NCI-H2029 treated with DMSO at 0.1 percent for 48 hours (cell line): ENCODE measurements at regions not wholly inside any gene's neighbourhood (a gene's known extent, or its start where the extent isn't known, plus 50 kb on each side); places are given as distances from the start of the nearest gene placed in this dataset.
A peak's percentile ranks its signal among the peaks of the same experiment; 100 is the strongest.
"Not testable (repeated sequence)": the region's sequence is repeated elsewhere in the genome, so short reads cannot be mapped to it uniquely, and the experiment has no call there.

Experiments used
- DNase-seq: peaks from one replicate; lab custom pipeline; 2025; lab: John Stamatoyannopoulos, UW

DNA sequence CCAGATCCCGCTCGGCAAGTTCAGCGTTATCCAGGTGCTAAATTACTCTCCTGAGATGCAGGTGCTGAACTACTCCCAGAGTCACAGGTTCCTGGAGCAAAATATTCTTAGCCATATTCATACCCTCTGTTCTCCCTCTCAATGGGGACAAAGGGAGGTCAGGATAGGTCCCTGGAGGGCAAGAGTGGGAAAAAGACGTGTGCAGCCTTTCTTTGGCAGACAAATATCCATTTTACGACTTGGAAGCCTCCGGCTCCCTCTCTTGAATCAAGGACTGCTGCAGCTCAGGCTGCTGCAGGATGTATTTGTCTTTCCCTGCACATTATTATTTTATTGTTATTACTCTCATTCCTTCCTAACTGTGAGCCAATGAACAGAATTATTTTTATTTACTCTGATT is 590.2 kb downstream of the NR2F1-AS1 start:
- DNase-seq: no peak

DNA sequence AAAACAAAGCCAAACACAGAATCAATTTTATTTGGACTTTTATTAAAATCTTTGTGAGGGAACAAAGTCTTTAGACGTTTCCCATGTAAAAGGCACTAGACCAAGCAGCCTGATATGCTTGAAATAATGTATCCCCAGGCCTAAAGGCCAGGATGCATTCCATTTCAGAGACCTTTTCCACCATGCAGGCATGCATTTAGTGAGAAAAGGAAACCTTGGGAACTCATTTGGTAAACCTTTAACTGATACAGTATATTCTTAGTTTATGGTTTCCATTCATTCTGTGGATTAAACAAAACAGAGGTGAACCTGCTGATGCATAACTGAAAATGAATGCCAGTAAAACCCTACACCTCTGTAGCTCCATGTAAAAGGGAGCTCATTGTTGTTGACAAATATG is 600.0 kb downstream of the NR2F1-AS1 start:
- DNase-seq: no peak

DNA sequence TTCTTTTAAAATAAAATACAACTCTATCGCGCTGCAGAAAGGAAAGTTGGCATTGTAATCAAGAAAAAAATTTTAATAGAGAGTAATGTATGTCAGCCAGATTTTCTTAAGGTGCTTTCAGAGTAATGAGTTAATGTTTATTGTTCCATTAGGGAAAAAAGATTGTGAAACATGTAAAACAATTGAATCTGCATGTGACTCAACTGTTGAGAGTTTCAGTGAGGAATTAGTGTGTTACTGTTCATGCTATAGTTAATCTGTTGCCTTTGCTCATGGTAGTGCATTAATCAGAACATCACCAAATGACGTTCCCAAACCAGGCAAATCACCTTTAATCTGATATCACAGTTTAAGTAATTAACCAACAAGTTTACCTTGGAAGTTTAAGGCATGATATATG is 600.5 kb downstream of the NR2F1-AS1 start:
- no peak for DNase-seq

GRCh38 chr5:92979716-92980115 is 601.3 kb downstream of the NR2F1-AS1 start:
- no peak for DNase-seq

- no peak for DNase-seq
Measured at GRCh38 chr5:92977846-92978540, 603.0 kb downstream of the NR2F1-AS1 start.

DNA sequence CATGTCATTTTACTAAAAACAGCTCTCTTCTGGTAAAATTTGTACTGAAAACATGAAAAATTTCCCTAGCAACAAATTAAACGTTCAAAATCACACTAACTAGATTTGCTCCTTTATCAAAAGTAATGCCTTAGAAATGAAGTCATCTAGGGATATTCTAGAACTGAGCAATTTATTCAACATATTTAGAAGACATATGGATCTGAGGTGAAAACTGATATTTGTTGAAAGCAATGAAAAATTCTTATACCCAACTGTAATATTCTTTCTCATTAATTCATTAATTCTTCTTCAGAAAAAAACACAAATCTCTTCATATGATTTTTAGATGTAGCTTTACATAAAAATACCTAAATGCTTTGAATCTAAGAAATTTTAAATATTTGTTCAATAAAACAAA is 604.9 kb downstream of the NR2F1-AS1 start:
- DNase-seq: no peak

- no peak for DNase-seq
Measured at GRCh38 chr5:92969781-92970237, 611.2 kb downstream of the NR2F1-AS1 start.

DNA sequence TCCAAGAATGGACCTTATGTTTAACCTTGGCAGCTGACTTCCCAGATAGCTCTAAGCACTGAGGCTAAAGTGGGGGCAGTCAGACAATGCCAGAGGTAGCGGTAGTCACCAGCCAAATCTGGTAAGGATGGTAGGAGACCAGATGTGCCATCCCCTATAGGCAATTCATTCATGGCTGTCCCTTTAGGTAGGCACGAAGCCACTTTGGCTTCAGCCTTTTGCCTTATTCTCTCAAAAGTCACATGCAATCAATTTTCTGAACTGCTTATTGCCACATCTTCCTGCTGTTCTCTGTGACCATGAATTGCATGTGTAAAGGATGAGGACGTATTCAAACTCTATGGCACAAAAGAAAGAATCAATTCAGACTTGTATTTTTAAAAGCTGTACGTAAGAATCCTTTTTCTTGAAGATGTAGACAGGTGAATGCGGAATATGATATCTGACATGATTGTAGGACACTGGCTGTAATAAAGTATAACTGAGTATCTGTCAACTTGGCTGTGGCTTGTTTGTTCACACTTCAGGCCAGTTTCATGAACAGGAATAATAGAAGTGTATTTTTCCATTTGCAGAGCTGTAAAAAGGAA is 611.7 kb downstream of the NR2F1-AS1 start:
- DNase-seq: no peak

DNA sequence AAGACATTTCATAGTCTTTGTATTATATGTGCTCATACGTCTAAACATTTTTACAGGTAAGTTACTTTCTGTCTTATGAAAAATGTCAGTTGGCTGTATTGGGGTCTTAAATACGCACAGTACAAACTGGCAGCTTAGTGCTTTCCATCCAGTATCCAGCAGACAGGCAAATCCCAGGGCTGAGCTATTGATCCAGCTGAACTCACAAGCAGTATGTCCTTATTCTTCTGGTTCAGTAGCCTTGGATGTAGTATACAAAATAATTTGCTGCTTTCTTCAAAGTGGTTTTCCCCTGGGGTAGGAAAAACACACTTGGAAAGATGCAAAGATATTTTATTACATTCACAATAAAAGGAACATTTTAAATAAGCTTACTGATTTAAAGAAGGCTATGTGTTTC is 617.2 kb downstream of the NR2F1-AS1 start:
- no peak for DNase-seq

- DNase-seq: peak; percentile 91
Measured at GRCh38 chr5:92962752-92963151, 618.3 kb downstream of the NR2F1-AS1 start.

DNA sequence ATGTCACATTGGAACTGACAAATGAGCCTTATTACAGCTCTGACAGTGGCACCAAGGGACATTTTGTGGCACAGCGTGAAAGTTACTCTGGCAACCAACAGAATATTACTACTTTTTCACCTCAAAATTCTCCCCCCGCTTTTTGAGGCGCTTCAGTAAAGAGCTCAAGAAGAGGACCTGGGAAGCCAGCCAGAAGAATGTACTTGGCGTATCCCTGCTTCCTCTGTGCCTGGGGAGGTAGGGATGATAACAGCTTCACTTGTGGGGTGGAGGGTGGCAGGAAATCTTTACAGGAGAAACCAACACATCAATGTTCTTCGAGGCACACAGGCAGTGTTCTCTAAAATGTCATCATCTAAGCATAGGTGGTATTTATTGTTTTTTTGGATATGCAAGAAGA is 624.1 kb downstream of the NR2F1-AS1 start:
- no peak for DNase-seq

DNA sequence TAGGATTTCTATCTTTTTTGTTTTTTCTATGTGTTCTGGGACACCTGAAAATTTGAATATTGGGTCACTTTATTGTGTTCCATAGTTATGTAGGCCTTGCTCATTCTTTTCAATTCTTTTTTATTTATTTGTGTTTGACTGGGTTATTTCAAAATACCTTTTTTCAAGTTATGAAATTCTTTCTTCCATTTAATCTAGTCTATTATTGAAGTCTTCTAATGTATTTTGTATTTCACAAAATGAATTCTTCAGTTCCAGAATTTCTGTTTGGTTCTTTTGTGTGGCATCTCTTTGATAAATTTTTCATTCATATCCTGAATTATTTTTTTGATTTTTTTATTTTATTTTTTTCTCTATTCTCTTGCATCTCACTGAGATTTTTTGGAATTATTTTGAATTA is 628.8 kb downstream of the NR2F1-AS1 start:
- no peak for DNase-seq

DNA sequence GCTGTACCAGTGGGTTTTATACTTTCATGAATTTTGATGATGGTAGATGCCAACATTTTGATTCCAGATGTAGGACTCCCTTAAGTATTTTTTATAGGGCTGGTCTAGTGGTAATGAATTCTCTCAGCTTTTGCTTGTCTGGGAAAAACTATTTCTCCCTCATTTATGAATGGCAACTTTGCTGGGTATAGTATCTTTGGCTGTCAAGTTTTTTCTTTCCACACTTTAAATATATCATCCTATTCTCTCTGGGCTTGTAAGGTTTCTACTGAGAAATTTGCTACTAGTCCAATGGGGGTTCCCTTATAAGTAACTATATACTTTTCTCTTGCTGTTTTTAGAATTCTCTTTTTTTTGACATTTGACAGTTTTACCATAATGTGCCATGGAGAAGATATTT is 629.3 kb downstream of the NR2F1-AS1 start:
- DNase-seq: no peak

DNA sequence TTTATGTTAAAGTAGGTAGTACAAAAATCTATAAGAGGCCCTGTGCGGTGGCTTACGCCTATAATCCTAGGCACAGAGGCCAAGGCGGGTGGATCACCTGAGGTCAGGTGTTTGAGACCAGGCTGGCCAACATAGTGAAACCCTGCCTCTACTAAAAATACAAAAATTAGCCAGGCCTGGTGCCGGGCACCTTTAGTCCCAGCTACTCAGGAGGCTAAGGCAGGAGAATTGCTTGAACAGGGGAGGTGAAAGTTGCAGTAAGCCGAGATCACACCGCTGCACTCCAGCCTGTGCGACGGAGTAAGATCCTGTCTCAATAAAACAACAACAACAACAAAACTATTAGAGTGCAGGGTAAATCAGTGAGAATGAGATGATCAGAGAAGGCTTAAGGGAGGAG is 634.5 kb downstream of the NR2F1-AS1 start:
- DNase-seq: no peak

DNA sequence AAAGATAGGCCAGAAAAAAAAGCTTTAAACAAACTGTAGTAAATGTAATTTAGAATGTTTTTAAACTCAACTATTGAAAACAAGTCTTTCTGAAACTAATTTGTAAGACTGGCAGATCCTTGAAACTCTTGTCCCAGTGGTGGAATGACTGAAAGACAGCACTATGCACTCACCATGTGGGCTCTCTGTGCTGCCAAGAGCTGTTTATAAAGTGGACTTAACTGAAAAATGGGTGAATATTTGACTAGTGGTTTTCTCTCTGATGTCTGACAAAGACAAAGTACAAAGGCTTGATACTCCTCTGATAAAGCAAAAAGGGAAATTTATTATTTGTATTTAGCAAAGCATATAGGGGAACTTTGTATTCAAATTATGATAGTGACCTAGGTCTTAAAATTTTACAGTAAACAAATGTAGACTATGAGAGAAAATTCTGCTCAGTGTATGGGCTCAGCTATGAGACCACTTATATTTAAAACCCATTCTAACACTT is 635.4 kb downstream of the NR2F1-AS1 start:
- DNase-seq: peak; percentile 18

DNA sequence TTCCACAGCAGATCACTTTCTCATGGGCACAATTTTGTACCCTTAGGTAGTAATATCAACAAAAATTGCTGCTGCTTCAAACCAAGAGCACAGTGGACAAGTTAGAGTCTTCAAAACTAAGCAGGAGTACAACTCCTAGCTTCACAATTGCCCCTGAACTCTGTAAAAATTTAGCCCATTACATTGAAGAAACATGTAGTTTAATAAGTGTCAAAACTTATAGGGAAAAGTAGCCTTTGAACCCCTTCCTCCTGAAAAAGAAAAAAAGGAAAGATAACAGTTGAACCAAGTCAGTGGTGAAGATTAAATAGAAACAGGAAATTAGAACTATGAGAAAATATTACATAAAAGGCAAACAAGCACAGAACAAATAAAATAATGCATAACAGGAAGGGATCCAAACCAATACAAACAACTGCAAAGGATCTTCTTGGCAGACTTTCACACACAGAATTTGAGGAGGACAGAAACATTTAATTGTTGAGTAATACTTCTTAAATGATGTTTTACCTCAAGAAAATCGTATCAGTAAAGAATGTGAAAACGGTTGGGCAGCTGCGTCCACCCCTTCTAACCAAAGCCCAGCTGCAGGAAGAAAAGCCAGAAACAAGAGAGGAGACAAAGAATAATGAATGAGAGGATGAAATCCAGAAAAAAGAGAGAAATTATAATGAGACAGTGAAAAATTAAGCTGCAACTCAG is 636.0 kb downstream of the NR2F1-AS1 start:
- DNase-seq: no peak

- DNase-seq: no peak
Measured at GRCh38 chr5:92944337-92944736, 636.7 kb downstream of the NR2F1-AS1 start.

DNA sequence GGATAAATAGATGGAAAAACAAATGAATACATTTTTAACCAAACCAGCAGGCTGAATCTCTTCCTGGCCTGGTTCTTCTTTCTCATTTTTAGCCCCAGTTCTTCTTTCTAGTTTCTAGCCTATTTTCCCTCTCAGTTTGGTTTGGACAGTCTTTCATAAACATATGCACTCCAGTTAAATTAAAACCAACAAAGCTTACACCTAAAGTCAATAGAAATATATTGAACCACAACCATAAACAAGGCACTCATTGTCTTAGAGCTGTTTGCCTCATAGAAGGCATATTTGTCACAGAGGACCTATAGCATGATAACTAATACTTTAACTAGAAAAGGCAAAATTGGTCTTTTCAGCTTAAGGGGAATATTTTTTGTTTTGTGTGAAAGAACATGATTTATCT is 638.3 kb downstream of the NR2F1-AS1 start:
- DNase-seq: no peak

DNA sequence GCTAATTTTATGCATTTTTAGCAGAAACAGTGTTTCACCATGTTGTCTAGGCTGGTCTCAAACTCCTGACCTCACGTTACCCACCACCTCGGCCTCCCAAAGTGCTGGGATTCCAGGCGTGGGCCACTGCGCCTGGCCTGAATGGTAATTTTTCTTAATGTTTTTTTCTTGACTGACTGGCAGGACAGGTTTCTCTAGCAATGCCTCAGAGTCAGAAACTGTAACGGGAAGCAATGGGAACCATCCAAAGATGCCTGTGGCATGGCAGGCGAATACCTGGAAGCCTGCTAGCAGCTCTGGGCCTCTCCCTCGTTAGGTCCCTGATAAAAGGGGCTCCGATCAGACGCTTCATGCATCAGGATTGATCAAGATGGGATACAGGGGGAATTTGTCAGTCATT is 639.2 kb downstream of the NR2F1-AS1 start:
- no peak for DNase-seq

- no peak for DNase-seq
Measured at GRCh38 chr5:92939428-92939827, 641.6 kb downstream of the NR2F1-AS1 start.

- DNase-seq: not testable (repeated sequence)
Measured at GRCh38 chr5:92937396-92937795, 643.6 kb downstream of the NR2F1-AS1 start.

DNA sequence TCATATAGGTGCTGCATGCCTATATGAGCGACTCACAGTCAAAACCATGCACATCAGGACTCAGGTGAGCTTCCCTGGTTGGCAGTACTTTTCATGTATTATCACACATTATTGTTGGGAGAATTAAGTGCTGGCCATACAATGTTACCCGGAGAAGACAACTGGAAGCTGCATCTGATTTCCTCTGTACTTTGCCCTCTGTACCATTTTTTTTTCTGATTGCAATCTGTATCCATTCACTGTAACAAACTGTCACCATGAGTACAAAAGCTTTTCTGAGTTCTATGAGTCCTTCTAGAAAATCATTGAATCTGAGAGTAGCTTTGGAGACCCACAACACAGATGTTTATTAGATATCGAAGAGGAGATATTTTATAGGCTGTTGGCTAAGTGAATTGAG is 651.0 kb downstream of the NR2F1-AS1 start:
- no peak for DNase-seq

DNA sequence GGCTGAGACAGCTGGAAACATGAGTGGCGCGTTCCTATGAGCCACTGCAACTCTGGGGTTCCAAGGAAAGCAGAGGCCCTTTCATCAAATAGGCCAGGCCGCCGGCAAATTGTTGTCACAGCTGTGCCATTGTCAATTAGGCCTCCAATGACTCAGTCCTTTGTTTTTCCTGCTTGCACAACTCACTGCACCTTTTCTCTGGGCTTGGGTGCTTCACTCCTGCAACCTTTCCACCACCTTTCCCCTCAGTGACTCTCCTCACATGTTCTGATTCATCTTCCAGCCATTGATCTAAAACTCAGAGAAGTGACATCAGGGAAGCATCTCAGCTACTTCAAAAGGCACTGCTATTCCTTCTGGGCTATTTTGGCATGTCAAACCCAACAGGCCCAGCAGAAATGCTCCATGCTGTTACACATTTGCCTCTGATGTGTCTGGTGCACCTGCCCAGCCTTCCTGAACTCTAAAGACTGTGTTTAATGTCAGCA is 653.7 kb downstream of the NR2F1-AS1 start:
- no peak for DNase-seq
